ENCODE measurements at regions not wholly inside any gene's neighbourhood (a gene's known extent, or its start where the extent isn't known, plus 50 kb on each side); places are given as distances from the start of the nearest gene placed in this dataset.

GRCh38 chrX:124488412-124489161 is 142.2 kb downstream of the SH2D1A start:
- POLR2A ChIA-PET: no interaction called here
- 44% methylated on average over 4 of the region's 4 CpGs for WGBS (ENCODE audit: missing lambda C conversion rate)
- no peak for DNase-seq (ENCODE audit: low read depth in 1 of 2, low spot score in 1 of 2)

GRCh38 chrX:124493984-124494383 is 147.6 kb downstream of the SH2D1A start:
- no peaks in the 10 kb centered on the region for H3K9me3 ChIP-seq
- DNase-seq (ENCODE audit: low read depth in 1 of 2, low spot score in 1 of 2) (no peak), ATAC-seq (no peak), FAIRE-seq (no peak)
- TF ChIP-seq JUNB (IDR thresholded peaks at IDR 0.05): no peak
- no peak for TF ChIP-seq ZC3H11A (IDR thresholded peaks at IDR 0.05)
- no peak for TF ChIP-seq FOSL2 (IDR thresholded peaks at IDR 0.05)
- TF ChIP-seq FOSL2 (CRISPR knock-in tag; IDR thresholded peaks at IDR 0.05): no peak
- TF ChIP-seq BCL3 (IDR thresholded peaks at IDR 0.05): no peak
- TF ChIP-seq HOXB13 (CRISPR knock-in tag; IDR thresholded peaks at IDR 0.05; ENCODE audit: low read depth): no peak
- TF ChIP-seq SMC3 (IDR thresholded peaks at IDR 0.05): no peak
- no peak for TF ChIP-seq MAZ (IDR thresholded peaks at IDR 0.05; ENCODE audit: borderline replicate concordance, low read depth, low read length)
- TF ChIP-seq ELK1 (IDR thresholded peaks at IDR 0.05; ENCODE audit: low read depth, low read length): no peak
- no peak for TF ChIP-seq EP300 (IDR thresholded peaks at IDR 0.05)
- TF ChIP-seq NPAS2 (CRISPR knock-in tag; IDR thresholded peaks at IDR 0.05; ENCODE audit: borderline replicate concordance): no peak
- CTCF ChIA-PET: no interaction called here
- H3K4me2 ChIP-seq: no peak overlapping the region
- H3K27ac ChIP-seq: no peak overlapping the region
- POLR2A ChIA-PET: no interaction called here
- H3K4me3 ChIP-seq: no peak overlapping the region
- H3K4me1 ChIP-seq: no peaks in the 10 kb centered on the region

More at GRCh38 chrX:124488412-124489161, 142.2 kb downstream of the SH2D1A start:
- CTCF ChIA-PET: no interaction called here
- Histone ChIP-seq H3K27ac (no peak overlapping the region), H3K4me3 (no peak overlapping the region), H3K4me2 (no peak overlapping the region), H3K9me3 (no peaks in the 10 kb centered on the region), H3K4me1 (no peaks in the 10 kb centered on the region)
- TF ChIP-seq BHLHE40 (IDR thresholded peaks at IDR 0.05; ENCODE audit: low read depth, low read length): no peak
- TF ChIP-seq RCOR1 (IDR thresholded peaks at IDR 0.05; ENCODE audit: low read depth, low read length): no peak
- no peak for TF ChIP-seq REST (IDR thresholded peaks at IDR 0.05)
- TF ChIP-seq CEBPB (IDR thresholded peaks at IDR 0.05): no peak
- no peak for TF ChIP-seq CTCF (IDR thresholded peaks at IDR 0.05)
- TF ChIP-seq GATA3 (IDR thresholded peaks at IDR 0.05; ENCODE audit: borderline replicate concordance): no peak
- TF ChIP-seq CHD4 (IDR thresholded peaks at IDR 0.05; ENCODE audit: borderline replicate concordance): no peak
- TF ChIP-seq TP53 (CRISPR knock-in tag; IDR thresholded peaks at IDR 0.05): no peak
- TF ChIP-seq ZSCAN20 (CRISPR knock-in tag; IDR thresholded peaks at IDR 0.05): no peak
- TF ChIP-seq ATOH8 (CRISPR knock-in tag; IDR thresholded peaks at IDR 0.05; ENCODE audit: low read depth): no peak
- ATAC-seq (no peak), FAIRE-seq (peak; percentile 81)

All from A549 (cell line).